Fibroblast of pulmonary artery (primary cell): ENCODE measurements at regions not wholly inside any gene's neighbourhood (a gene's known extent, or its start where the extent isn't known, plus 50 kb on each side); places are given as distances from the start of the nearest gene placed in this dataset.
A peak's percentile ranks its signal among the peaks of the same experiment; 100 is the strongest.

Experiments
- DNase-seq: peaks from one replicate; pipeline ENCODE4 v3.0.0-alpha.2; 2010; ENCODE audit warnings: low read depth
- H3K4me3 ChIP-seq: replicated peaks from 2 replicates; pipeline ENCODE4 v1.5.1; 2011; ENCODE audit warnings: low read depth, mild to moderate bottlenecking, control low read depth, low read length, moderate library complexity
- TF ChIP-seq, protein P1 (sequence below): IDR thresholded peaks from 2 replicates; pipeline ENCODE4 v1.5.1; 2011; ENCODE audit warnings: mild to moderate bottlenecking, control low read depth, low read length, inconsistent platforms; ENCODE audit errors: missing control alignments

- TF ChIP-seq, protein P1, sequence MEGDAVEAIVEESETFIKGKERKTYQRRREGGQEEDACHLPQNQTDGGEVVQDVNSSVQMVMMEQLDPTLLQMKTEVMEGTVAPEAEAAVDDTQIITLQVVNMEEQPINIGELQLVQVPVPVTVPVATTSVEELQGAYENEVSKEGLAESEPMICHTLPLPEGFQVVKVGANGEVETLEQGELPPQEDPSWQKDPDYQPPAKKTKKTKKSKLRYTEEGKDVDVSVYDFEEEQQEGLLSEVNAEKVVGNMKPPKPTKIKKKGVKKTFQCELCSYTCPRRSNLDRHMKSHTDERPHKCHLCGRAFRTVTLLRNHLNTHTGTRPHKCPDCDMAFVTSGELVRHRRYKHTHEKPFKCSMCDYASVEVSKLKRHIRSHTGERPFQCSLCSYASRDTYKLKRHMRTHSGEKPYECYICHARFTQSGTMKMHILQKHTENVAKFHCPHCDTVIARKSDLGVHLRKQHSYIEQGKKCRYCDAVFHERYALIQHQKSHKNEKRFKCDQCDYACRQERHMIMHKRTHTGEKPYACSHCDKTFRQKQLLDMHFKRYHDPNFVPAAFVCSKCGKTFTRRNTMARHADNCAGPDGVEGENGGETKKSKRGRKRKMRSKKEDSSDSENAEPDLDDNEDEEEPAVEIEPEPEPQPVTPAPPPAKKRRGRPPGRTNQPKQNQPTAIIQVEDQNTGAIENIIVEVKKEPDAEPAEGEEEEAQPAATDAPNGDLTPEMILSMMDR: no peak
- H3K4me3 ChIP-seq: no peak overlapping the region
- no peak for DNase-seq
Observed at GRCh38 chr1:117694543-117694942, 88.7 kb downstream of the TENT5C start.

- TF ChIP-seq, protein P1: no peak
- H3K4me3 ChIP-seq: peak overlapping the region; percentile 26
- DNase-seq: peak; percentile 95
Observed at GRCh38 chr1:117695796-117696490, 90.1 kb downstream of the TENT5C start.

GRCh38 chr1:117696561-117696960, 90.7 kb downstream of the TENT5C start:
- TF ChIP-seq, protein P1: no peak
- no peak overlapping the region for H3K4me3 ChIP-seq
- DNase-seq: peak; percentile 55

GRCh38 chr1:117697220-117697781, 91.5 kb downstream of the TENT5C start:
- H3K4me3 ChIP-seq: no peak overlapping the region
- TF ChIP-seq, protein P1: no peak

GRCh38 chr1:117698398-117699160, 92.7 kb downstream of the TENT5C start:
- TF ChIP-seq, protein P1: no peak
- peak; percentile 89 for DNase-seq

More at GRCh38 chr1:117697220-117697781, 91.5 kb downstream of the TENT5C start:
- DNase-seq: peak; percentile 31

GRCh38 chr1:117699953-117700352, 94.1 kb downstream of the TENT5C start:
- TF ChIP-seq, protein P1: no peak
- DNase-seq: no peak
- H3K4me3 ChIP-seq: no peak overlapping the region

More at GRCh38 chr1:117698398-117699160, 92.7 kb downstream of the TENT5C start:
- H3K4me3 ChIP-seq: no peak overlapping the region
